Tibial artery (tissue), 4 donors: ENCODE measurements at regions not wholly inside any gene's neighbourhood (a gene's known extent, or its start where the extent isn't known, plus 50 kb on each side); places are given as distances from the start of the nearest gene placed in this dataset.
"Not testable (repeated sequence)": the region's sequence is repeated elsewhere in the genome, so short reads cannot be mapped to it uniquely, and the experiment has no call there.

Experiments used
- DNase-seq, 2 donors: peaks; one replicate each; pipeline ENCODE4 v3.0.0-alpha.2; 2019
- H3K27ac ChIP-seq, 2 donors: fragments of 200-600 bp; sonication (generic) in 1 of 2; 1 replicate in 1 of 2; 2 replicates in 1 of 2; pipeline ENCODE4 v1.5.1; 2018 to 2019; ENCODE audit warnings: mild to moderate bottlenecking in 1 of 2
- H3K27me3 ChIP-seq, 2 donors: fragments of 200-600 bp; sonication (generic) in 1 of 2; one replicate each; pipeline versions ENCODE4 v1.5.1 to v1.6.0; 2016 to 2019
- H3K36me3 ChIP-seq, 3 donors: fragments of 200-600 bp; sonication (generic) in 2 of 3; one replicate each; pipeline ENCODE4 v1.5.1; 2016 to 2019; ENCODE audit warnings: mild to moderate bottlenecking in 2 of 3
- H3K4me1 ChIP-seq, 4 donors: fragments of 200-600 bp; sonication (generic) in 2 of 4; 1 replicate in 3 of 4; 2 replicates in 1 of 4; pipeline ENCODE4 v1.5.1; 2016 to 2019
- H3K4me3 ChIP-seq, 2 donors: fragments of 200-600 bp; sonication (generic) in 1 of 2; 1 replicate in 1 of 2; 2 replicates in 1 of 2; pipeline ENCODE4 v1.5.1; 2018 to 2019; ENCODE audit warnings: mild to moderate bottlenecking in 2 of 2
- H3K9me3 ChIP-seq, 3 donors: fragments of 200-600 bp; sonication (generic) in 1 of 3; one replicate each; pipeline ENCODE4 v1.5.1; 2016 to 2019
- CTCF ChIP-seq, 2 experiments: fragments of 200-600 bp in 1 of 2; fragments of 450-650 bp in 1 of 2; IDR thresholded peaks; one replicate each; pipeline ENCODE4 v1.5.1; 2017 to 2019; ENCODE audit warnings: antibody characterized with exemption in 2 of 2, mild to moderate bottlenecking in 1 of 2, moderate library complexity in 1 of 2
- intact Hi-C: fragments of 100-400 bp; cut with DNase I; formaldehyde crosslinking; loops from one replicate; pipeline ENCODE4 v1.15.0; 2023; ENCODE audit warnings: low total_unique reads

- intact Hi-C loops, result no loop called here
- no peak for TF ChIP-seq CTCF (IDR thresholded peaks at IDR 0.05)
- Histone ChIP-seq H3K27me3 (no peaks in the 10 kb centered on the region), H3K36me3 (no peaks in the 10 kb centered on the region), H3K4me3 (no peak overlapping the region), H3K9me3 (no peaks in the 10 kb centered on the region), H3K4me1 (no peaks in the 10 kb centered on the region), H3K27ac (no peak overlapping the region)
- DNase-seq, result no peak
Observed at GRCh38 chr16:24653725-24654124, 75.7 kb upstream of the TNRC6A start.

DNA sequence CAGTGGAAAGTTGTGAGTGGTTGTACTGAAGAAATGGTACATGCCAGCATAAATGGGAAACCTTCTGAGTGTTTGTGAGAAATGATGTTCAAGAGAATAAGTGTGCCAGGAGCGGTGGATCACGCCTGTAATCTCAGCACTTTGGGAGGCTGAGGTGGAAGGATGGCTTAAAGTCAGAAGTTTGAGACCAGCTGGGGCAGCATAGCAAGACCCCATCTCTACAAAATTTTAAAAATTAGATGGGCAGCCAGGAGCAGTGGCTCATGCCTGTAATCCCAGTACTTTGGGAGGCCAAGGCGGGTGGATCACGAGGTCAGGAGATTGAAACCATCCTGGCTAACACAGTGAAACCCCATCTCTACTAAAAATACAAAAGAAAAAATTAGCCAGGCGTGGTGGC is 63.5 kb upstream of the TNRC6A start:
- H3K27me3 ChIP-seq, H3K27ac ChIP-seq, H3K36me3 ChIP-seq, H3K4me3 ChIP-seq, DNase-seq, intact Hi-C loops, H3K9me3 ChIP-seq: not testable (repeated sequence)
- peaks cover 0 to 35% (median 17%) of the 10 kb centered on the region in 4 donors for H3K4me1 ChIP-seq

- Histone ChIP-seq H3K4me3 (no peak overlapping the region), H3K27me3 (no peaks in the 10 kb centered on the region), H3K9me3 (no peaks in the 10 kb centered on the region), H3K27ac (peak overlapping the region in 1 of 2 donors; percentile 88), H3K4me1 (peaks cover 0 to 41% (median 23%) of the 10 kb centered on the region in 4 donors), H3K36me3 (no peaks in the 10 kb centered on the region)
- DNase-seq, result no peak
- no peak for TF ChIP-seq CTCF (IDR thresholded peaks at IDR 0.05)
- intact Hi-C loops, result no loop called here
Observed at GRCh38 chr16:24667244-24667764, 62.1 kb upstream of the TNRC6A start.

DNA sequence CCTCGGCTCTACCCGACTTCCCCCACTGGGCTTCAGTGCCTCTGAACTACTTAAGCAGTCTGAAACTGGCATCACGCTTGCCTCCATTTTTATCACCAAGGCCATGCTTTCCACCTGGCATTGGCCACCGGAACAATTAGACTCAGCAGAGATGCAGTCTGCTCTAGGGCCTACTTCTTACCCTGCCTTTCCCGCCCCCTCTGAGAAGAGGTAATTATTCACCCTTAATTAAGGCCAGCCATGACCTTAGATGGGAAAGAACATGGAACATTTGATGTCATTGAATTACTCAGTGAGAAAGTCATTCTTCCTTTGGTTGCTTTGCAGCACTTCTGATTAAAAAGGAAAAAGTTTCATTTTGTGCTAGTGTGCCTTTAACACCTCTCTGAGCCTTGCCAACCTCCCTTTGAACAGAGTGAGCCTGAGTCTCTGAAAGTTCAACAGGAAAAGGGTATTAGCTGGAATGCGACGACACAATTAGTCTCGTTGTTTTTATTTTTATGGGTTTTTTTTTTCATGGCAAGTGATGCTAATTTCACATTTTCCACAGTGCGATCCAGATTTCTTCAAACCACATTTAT is 60.9 kb upstream of the TNRC6A start:
- H3K4me3 ChIP-seq, result peak overlapping the region in 1 of 2 donors; percentile 22
- intact Hi-C loops, result no loop called here
- H3K9me3 ChIP-seq, result no peaks in the 10 kb centered on the region
- peak overlapping the region; percentile 87 to 88 for H3K27ac ChIP-seq
- H3K4me1 ChIP-seq, result peaks cover 0 to 41% (median 23%) of the 10 kb centered on the region in 4 donors
- TF ChIP-seq CTCF (IDR thresholded peaks at IDR 0.05), result no peak
- H3K36me3 ChIP-seq, result no peaks in the 10 kb centered on the region
- peak; percentile 56 to 74 for DNase-seq
- H3K27me3 ChIP-seq, result no peaks in the 10 kb centered on the region

DNA sequence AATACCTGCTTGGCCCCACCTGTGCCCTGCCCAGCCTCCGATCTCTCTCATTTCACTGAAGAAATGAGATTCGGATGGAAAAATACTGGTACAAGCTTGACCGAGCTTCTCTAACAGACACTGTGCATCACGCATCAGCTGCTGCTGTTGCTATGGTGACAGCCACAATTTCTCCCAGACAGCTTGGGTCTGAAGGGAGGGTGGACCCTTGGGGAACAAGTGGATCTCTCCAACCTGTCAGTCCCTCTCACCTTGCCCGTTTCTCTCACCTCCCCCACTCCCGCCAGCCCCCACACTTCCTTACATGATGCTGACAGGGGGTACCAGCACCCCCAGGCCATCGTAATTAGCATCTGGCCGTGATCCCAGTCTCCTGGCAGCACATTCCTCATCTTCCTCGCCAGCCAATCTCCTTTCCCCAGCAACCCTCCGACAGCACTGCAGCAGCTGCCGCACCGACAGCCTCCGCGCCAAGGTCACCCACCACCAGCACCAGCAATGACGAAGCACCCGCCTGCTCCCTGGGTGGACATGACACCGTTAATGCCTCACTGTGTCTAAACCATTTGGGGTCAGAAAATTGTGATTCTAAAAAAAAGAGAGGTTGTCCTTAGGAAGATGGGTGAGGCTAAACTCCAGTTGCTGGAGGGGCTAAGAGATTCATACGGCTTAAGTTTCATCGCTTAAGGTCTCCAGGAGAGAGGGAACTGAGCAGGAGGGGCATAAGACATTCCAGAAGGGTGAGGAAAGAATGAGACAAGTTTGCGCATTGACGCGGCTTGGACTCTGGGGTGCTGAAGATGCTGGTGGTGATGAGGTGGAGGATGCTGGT is 58.6 kb upstream of the TNRC6A start:
- H3K27me3 ChIP-seq, result no peaks in the 10 kb centered on the region
- DNase-seq, result peak; percentile 76 to 89
- H3K27ac ChIP-seq, result peak overlapping the region; percentile 87 to 88
- H3K4me1 ChIP-seq, result peaks cover 0 to 41% (median 23%) of the 10 kb centered on the region in 4 donors
- TF ChIP-seq CTCF (IDR thresholded peaks at IDR 0.05), result no peak
- H3K4me3 ChIP-seq, result peak overlapping the region; percentile 2 to 37
- intact Hi-C loops, result no loop called here
- H3K36me3 ChIP-seq, result no peaks in the 10 kb centered on the region
- H3K9me3 ChIP-seq, result no peaks in the 10 kb centered on the region

DNA sequence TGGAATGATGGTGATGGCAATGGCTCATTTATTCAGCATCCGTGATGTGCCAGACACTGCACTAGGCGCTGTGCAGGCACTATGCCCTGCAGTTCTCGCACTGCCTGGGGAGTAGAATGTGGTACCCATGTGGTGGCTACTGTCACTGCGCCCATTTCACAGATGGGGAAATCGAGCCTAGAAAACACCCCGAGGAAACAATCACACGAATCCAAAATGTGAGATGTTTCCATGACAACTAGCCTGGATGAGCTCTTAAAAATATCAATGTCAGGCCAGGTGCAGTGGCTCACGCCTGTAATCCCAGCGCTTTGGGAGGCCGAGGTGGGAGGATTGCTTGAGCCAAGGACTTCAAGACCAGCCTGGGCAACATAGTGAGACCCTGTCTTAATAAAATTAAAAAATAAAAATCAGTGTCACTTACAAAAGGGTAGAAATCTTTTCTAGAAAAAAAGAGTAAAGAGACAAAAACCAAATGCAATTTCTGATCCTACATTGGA is 57.9 kb upstream of the TNRC6A start:
- Histone ChIP-seq H3K27ac (peak overlapping the region; percentile 87 to 88), H3K27me3 (no peaks in the 10 kb centered on the region), H3K36me3 (no peaks in the 10 kb centered on the region), H3K4me3 (no peak overlapping the region), H3K9me3 (no peaks in the 10 kb centered on the region), H3K4me1 (peaks cover 0 to 41% (median 23%) of the 10 kb centered on the region in 4 donors)
- DNase-seq, result no peak
- intact Hi-C loops, result no loop called here
- peak in 1 of 2 experiments; percentile 10 for TF ChIP-seq CTCF (IDR thresholded peaks at IDR 0.05)
